GM12874 (cell line): ENCODE measurements at regions not wholly inside any gene's neighbourhood (a gene's known extent, or its start where the extent isn't known, plus 50 kb on each side); places are given as distances from the start of the nearest gene placed in this dataset.

ENCODE experiments used
- TF ChIP-seq, protein P1 (sequence below): IDR thresholded peaks from 2 replicates; pipeline ENCODE4 v1.5.1; 2011; ENCODE audit warnings: low read depth, mild to moderate bottlenecking, control low read depth, low read length, moderate library complexity; ENCODE audit not compliant: insufficient read depth

DNA sequence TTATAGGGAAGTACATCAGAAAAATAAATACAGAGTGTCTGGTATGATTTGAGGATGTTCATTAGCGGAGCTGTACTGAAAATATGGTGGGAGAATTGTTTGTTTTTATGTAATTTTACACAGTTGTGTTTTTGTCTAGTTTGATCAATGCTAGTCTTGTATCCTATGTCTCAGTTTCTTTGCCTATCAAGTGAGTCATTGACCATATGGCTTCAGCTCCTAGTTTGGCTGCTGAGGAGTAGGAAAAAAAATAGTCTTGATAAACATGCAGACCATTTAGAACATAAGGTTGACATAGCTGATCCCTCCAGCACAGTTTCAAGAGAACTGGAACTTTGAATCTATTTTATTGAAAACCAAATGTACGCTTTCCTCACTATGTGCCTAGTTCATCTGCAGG, 1292.1 kb upstream of the FLRT2 start:
- TF ChIP-seq, protein P1, sequence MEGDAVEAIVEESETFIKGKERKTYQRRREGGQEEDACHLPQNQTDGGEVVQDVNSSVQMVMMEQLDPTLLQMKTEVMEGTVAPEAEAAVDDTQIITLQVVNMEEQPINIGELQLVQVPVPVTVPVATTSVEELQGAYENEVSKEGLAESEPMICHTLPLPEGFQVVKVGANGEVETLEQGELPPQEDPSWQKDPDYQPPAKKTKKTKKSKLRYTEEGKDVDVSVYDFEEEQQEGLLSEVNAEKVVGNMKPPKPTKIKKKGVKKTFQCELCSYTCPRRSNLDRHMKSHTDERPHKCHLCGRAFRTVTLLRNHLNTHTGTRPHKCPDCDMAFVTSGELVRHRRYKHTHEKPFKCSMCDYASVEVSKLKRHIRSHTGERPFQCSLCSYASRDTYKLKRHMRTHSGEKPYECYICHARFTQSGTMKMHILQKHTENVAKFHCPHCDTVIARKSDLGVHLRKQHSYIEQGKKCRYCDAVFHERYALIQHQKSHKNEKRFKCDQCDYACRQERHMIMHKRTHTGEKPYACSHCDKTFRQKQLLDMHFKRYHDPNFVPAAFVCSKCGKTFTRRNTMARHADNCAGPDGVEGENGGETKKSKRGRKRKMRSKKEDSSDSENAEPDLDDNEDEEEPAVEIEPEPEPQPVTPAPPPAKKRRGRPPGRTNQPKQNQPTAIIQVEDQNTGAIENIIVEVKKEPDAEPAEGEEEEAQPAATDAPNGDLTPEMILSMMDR: no peak

DNA sequence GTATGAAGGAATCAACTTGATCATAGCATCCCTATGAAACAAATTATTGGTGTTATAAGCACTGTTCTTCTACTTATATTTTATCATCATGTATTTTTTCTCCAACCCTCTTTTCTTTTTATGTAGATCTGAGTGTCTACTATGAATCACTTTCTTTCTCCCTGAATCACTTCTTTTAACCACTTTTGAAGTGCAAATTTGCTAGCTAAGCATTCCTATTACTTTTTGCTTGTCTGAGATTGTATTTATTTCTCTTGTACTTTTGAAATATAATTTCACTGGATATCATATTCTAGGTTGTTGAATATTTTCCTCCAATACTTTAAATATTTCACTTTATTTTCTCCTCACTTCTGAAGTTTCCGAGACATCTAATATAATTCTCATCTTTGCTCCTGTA, 1282.3 kb upstream of the FLRT2 start:
- TF ChIP-seq, protein P1: no peak

GRCh38 chr14:84250893-84251292, 1279.1 kb upstream of the FLRT2 start:
- TF ChIP-seq, protein P1: no peak

DNA sequence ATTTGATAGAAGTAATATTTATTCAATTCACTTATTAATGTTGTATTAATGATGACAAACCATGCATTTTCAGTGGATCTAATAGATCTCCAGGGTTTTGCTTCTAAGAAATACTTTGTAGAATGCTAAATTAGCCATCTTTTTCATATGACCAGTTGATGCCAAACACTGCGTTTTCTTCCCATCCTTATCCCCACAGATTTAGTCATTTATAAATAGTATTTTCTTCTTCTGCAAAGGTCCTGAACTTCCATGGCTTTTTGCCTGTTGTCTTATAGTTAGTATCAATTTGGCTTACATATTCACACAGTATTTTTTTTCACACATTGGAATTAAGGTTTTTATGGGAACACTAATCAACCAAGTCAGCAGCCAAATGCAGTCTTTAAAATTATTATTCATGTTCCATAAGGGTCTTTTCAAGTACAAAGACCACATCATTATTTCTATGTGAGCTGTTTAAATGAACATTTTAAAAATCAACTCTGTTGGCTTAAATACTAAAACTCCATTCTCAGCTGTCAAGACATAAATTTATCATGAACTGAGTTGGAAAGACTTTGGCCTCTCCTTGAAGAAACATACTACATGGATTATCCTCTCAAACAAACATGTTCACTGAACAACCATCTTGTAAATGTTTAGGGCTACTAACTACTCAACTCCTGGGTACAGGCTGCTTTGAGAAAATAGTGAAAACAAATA, 1278.4 kb upstream of the FLRT2 start:
- TF ChIP-seq, protein P1: no peak

DNA sequence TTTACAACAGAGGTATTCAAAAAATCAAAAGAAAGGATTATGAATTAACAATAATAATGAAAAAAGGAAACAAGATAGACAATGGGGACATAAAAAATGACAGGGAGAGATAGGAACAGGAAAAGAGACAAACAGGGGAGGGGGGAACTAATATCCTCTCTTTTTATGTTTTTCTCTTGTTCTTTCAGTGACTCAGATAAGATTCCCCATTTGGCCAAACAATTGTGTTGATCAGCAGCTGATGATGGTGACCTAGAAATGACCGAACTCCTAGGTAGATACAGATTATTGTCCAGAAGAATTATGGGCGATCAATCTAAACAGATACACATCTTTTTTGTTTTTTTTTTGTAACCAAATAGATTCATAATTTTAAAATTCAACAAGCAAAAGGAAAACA, 1277.2 kb upstream of the FLRT2 start:
- TF ChIP-seq, protein P1: no peak

GRCh38 chr14:84253326-84253725, 1276.6 kb upstream of the FLRT2 start:
- TF ChIP-seq, protein P1: no peak

- TF ChIP-seq, protein P1: no peak
Measured at GRCh38 chr14:84254290-84254689, 1275.7 kb upstream of the FLRT2 start.
